Breast epithelium (tissue), 3 donors: ENCODE measurements at regions not wholly inside any gene's neighbourhood (a gene's known extent, or its start where the extent isn't known, plus 50 kb on each side); places are given as distances from the start of the nearest gene placed in this dataset.

Experiments used
- CTCF ChIP-seq, 3 donors: fragments of 450-650 bp; IDR thresholded peaks; one replicate each; pipeline ENCODE4 v1.5.1; 2016 to 2017; ENCODE audit warnings: antibody characterized with exemption in 3 of 3, mild to moderate bottlenecking in 3 of 3, moderate library complexity in 3 of 3
- POLR2A ChIP-seq: fragments of 450-650 bp; IDR thresholded peaks from one replicate; pipeline ENCODE4 v1.6.1; 2016; ENCODE audit warnings: antibody characterized with exemption, mild to moderate bottlenecking, moderate library complexity
- POLR2AphosphoS5 ChIP-seq, 3 donors: sonication (generic); formaldehyde crosslinking; IDR thresholded peaks; one replicate each; pipeline ENCODE4 v1.6.1; 2017; ENCODE audit warnings: antibody characterized with exemption in 3 of 3

GRCh38 chr15:66846031-66846430 is 144.0 kb downstream of the SMAD6 start:
- TF ChIP-seq POLR2AphosphoS5 (IDR thresholded peaks at IDR 0.05) = no peak
- no peak for TF ChIP-seq CTCF (IDR thresholded peaks at IDR 0.05)
- TF ChIP-seq POLR2A = no peak
